ENCODE measurements at regions not wholly inside any gene's neighbourhood (a gene's known extent, or its start where the extent isn't known, plus 50 kb on each side); places are given as distances from the start of the nearest gene placed in this dataset.

- no peak overlapping the region for H3K4me3 ChIP-seq (ENCODE audit: low read depth in 1 of 3, low read length in 3 of 3)
- WGBS, result 64% methylated on average over 4 of the region's 4 CpGs
- H3K27ac ChIP-seq (ENCODE audit: low read depth in 1 of 2, low read length in 2 of 2), result no peak overlapping the region
- H3K9me3 ChIP-seq (ENCODE audit: control insufficient read depth in 4 of 4, low read length in 3 of 4), result no peaks in the 10 kb centered on the region
- peaks cover 0 to 5% (median 4%) of the 10 kb centered on the region in 4 donors for H3K4me1 ChIP-seq (ENCODE audit: control insufficient read depth in 4 of 4, insufficient read depth in 4 of 4, low read length in 3 of 4)
- no peaks in the 10 kb centered on the region for H3K36me3 ChIP-seq (ENCODE audit: control insufficient read depth in 4 of 4, insufficient read depth in 3 of 4, low read depth in 1 of 4, low read length in 3 of 4)
- no peak for DNase-seq (ENCODE audit: low spot score)
- TF ChIP-seq YY1 (IDR thresholded peaks at IDR 0.05) (no peak), HNF4G (IDR thresholded peaks at IDR 0.05) (no peak), GABPA (IDR thresholded peaks at IDR 0.05 in 1 of 2, conservative IDR thresholded peaks at IDR 0.05 in 1 of 2) (no peak), RAD21 (IDR thresholded peaks at IDR 0.05) (no peak), EGR1 (IDR thresholded peaks at IDR 0.05; ENCODE audit: low read depth in 2 of 2) (no peak), FOXA1 (IDR thresholded peaks at IDR 0.05) (no peak), HNF4A (conservative IDR thresholded peaks at IDR 0.05) (no peak), SP1 (IDR thresholded peaks at IDR 0.05) (no peak), TAF1 (conservative IDR thresholded peaks at IDR 0.05) (no peak), JUND (IDR thresholded peaks at IDR 0.05) (no peak), MAX (IDR thresholded peaks at IDR 0.05) (no peak)
- TF ChIP-seq, protein P1, sequence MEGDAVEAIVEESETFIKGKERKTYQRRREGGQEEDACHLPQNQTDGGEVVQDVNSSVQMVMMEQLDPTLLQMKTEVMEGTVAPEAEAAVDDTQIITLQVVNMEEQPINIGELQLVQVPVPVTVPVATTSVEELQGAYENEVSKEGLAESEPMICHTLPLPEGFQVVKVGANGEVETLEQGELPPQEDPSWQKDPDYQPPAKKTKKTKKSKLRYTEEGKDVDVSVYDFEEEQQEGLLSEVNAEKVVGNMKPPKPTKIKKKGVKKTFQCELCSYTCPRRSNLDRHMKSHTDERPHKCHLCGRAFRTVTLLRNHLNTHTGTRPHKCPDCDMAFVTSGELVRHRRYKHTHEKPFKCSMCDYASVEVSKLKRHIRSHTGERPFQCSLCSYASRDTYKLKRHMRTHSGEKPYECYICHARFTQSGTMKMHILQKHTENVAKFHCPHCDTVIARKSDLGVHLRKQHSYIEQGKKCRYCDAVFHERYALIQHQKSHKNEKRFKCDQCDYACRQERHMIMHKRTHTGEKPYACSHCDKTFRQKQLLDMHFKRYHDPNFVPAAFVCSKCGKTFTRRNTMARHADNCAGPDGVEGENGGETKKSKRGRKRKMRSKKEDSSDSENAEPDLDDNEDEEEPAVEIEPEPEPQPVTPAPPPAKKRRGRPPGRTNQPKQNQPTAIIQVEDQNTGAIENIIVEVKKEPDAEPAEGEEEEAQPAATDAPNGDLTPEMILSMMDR (IDR thresholded peaks at IDR 0.05; ENCODE audit: low read depth, low read length, missing input control), result no peak
- H3K27me3 ChIP-seq (ENCODE audit: control insufficient read depth in 4 of 4, insufficient read depth in 4 of 4, low read length in 3 of 4), result no peaks in the 10 kb centered on the region
- H3K9ac ChIP-seq (ENCODE audit: low read depth in 1 of 2, low read length in 2 of 2), result no peak overlapping the region
Observed at GRCh38 chr6:8947900-8948299, 512.6 kb upstream of the SLC35B3 start.

DNA sequence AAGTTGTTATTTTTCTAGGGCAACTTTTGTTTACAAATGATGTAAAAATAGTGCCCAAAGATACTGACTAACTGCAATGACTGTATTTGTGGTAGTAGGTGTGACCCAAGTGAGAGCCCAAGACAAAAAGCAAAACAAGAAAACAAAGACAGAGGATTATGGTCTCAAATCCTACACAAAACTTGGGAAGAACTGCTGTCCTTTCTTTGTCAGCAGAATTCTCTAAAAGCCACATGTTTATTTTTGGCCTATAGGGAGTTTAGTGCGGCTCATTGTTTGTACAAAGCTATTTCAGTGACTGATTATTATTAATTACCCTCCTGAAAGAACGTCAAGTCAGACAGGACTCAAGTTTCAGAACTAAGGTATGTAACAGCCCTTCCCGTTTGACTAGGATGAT lies 509.2 kb upstream of the SLC35B3 start:
- H3K27me3 ChIP-seq (ENCODE audit: control insufficient read depth in 4 of 4, insufficient read depth in 4 of 4, low read length in 3 of 4), result no peaks in the 10 kb centered on the region
- H3K36me3 ChIP-seq (ENCODE audit: control insufficient read depth in 4 of 4, insufficient read depth in 3 of 4, low read depth in 1 of 4, low read length in 3 of 4), result no peaks in the 10 kb centered on the region
- no peak for DNase-seq (ENCODE audit: low spot score)
- peaks cover 0 to 19% (median 9%) of the 10 kb centered on the region in 4 donors for H3K4me1 ChIP-seq (ENCODE audit: control insufficient read depth in 4 of 4, insufficient read depth in 4 of 4, low read length in 3 of 4)
- TF ChIP-seq, protein P2, sequence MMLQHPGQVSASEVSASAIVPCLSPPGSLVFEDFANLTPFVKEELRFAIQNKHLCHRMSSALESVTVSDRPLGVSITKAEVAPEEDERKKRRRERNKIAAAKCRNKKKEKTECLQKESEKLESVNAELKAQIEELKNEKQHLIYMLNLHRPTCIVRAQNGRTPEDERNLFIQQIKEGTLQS (IDR thresholded peaks at IDR 0.05), result no peak
- no peak for TF ChIP-seq RAD21 (IDR thresholded peaks at IDR 0.05)
- no peak for TF ChIP-seq FOXA1 (IDR thresholded peaks at IDR 0.05)
- TF ChIP-seq SP1 (IDR thresholded peaks at IDR 0.05), result no peak
- TF ChIP-seq ZBTB33 (IDR thresholded peaks at IDR 0.05), result no peak
- TF ChIP-seq, protein P1 (IDR thresholded peaks at IDR 0.05; ENCODE audit: low read depth, low read length, missing input control), result no peak
- TF ChIP-seq HNF4A (conservative IDR thresholded peaks at IDR 0.05), result no peak
- no peak for TF ChIP-seq NR2F2 (IDR thresholded peaks at IDR 0.05)
- TF ChIP-seq FOXA2 (IDR thresholded peaks at IDR 0.05), result no peak
- no peak for TF ChIP-seq YY1 (IDR thresholded peaks at IDR 0.05)
- TF ChIP-seq EGR1 (IDR thresholded peaks at IDR 0.05; ENCODE audit: low read depth in 2 of 2), result no peak
- TF ChIP-seq REST (IDR thresholded peaks at IDR 0.05), result no peak
- no peak for TF ChIP-seq MAX (IDR thresholded peaks at IDR 0.05)
- TF ChIP-seq RXRA (IDR thresholded peaks at IDR 0.05), result no peak
- TF ChIP-seq HNF4G (IDR thresholded peaks at IDR 0.05), result no peak
- TF ChIP-seq JUND (IDR thresholded peaks at IDR 0.05), result no peak
- TF ChIP-seq TAF1 (conservative IDR thresholded peaks at IDR 0.05), result no peak
- TF ChIP-seq GABPA (IDR thresholded peaks at IDR 0.05 in 1 of 2, conservative IDR thresholded peaks at IDR 0.05 in 1 of 2), result no peak
- H3K9me3 ChIP-seq (ENCODE audit: control insufficient read depth in 4 of 4, low read length in 3 of 4), result no peaks in the 10 kb centered on the region
- no peak overlapping the region for H3K9ac ChIP-seq (ENCODE audit: low read depth in 1 of 2, low read length in 2 of 2)
- H3K4me3 ChIP-seq (ENCODE audit: low read depth in 1 of 3, low read length in 3 of 3), result no peak overlapping the region
- no peak overlapping the region for H3K27ac ChIP-seq (ENCODE audit: low read depth in 1 of 2, low read length in 2 of 2)
- 74% methylated on average over 3 of the region's 3 CpGs for WGBS

All from liver (tissue), 8 donors.